HCT116 (cell line): ENCODE measurements at regions not wholly inside any gene's neighbourhood (a gene's known extent, or its start where the extent isn't known, plus 50 kb on each side); places are given as distances from the start of the nearest gene placed in this dataset.

Experiments used
- ATAC-seq: fragments of 200-7000 bp; cut with Tn5 transposase; 2 replicates; pipeline ENCODE4 v1.9.1; 2020; ENCODE audit warnings: mild to moderate bottlenecking, moderate library complexity
- BruUV-seq: library from RNA; stranded (reverse); fragments of 400-500 nt; replicated peaks from 2 replicates; lab custom pipeline; 2021; lab: Mats Ljungman, UMichigan
- CTCF ChIA-PET: fragments of 300-600 bp; sonication (Branson Sonifier 250); formaldehyde crosslinking; loops from one replicate; lab custom pipeline; 2021; ENCODE audit warnings: antibody characterized with exemption; lab: Charles Lee
- POLR2A ChIA-PET: fragments of 300-600, 350-600 bp; sonication (Branson Sonifier 250); formaldehyde crosslinking; loops from one replicate; lab custom pipeline; 2021; ENCODE audit warnings: antibody characterized with exemption; lab: Charles Lee
- RAD21 ChIA-PET, 2 experiments: fragments of 300-600 bp; sonication (Branson Sonifier 250); formaldehyde crosslinking; loops; one replicate each; lab custom pipeline; 2023; ENCODE audit warnings: low total read pairs in 2 of 2; ENCODE audit not compliant: uncharacterized antibody in 2 of 2, unreplicated experiment in 2 of 2, low non-redundant PET in 1 of 2; lab: Charles Lee
- DNase-seq: peaks from one replicate; pipeline ENCODE4 v3.0.0-alpha.2; 2010; ENCODE audit warnings: low read depth, low spot score
- H2AFZ ChIP-seq: fragments of 200-600 bp; shearing (Covaris generic), sonication (generic); 2 replicates; pipeline ENCODE4 v1.6.1; 2017; ENCODE audit warnings: low read depth, mixed run types, mixed read lengths, antibody characterized with exemption, low read length; ENCODE audit not compliant: poor library complexity, severe bottlenecking
- H3K27ac ChIP-seq: 2 replicates; pipeline ENCODE4 v1.5.1; 2012; ENCODE audit warnings: low read depth, low read length
- H3K27me3 ChIP-seq: fragments of 200-600 bp; sonication (generic); 2 replicates; pipeline ENCODE4 v1.6.1; 2016; ENCODE audit warnings: mixed run types, low read length, mixed read lengths; ENCODE audit not compliant: insufficient read depth
- H3K36me3 ChIP-seq, 2 experiments: fragments of 200-500 bp in 1 of 2; fragments of 200-600 bp in 1 of 2; sonication (Bioruptor generic) in 1 of 2; sonication (generic) in 1 of 2; 2 replicates each; pipeline versions ENCODE4 v1.5.1 to v1.6.1; 2014 to 2016; ENCODE audit warnings: low read length in 2 of 2, inconsistent platforms in 1 of 2, mixed read lengths in 1 of 2, mixed run types in 1 of 2; ENCODE audit not compliant: insufficient read depth in 2 of 2, control insufficient read depth in 1 of 2
- H3K4me1 ChIP-seq, 2 experiments: fragments of 200-600 bp in 1 of 2; sonication (generic) in 1 of 2; 2 replicates each; pipeline versions ENCODE4 v1.5.1 to v1.6.1; 2012 to 2017; ENCODE audit warnings: low read length in 2 of 2, inconsistent platforms in 1 of 2, mild to moderate bottlenecking in 1 of 2, mixed read lengths in 1 of 2, mixed run types in 1 of 2, moderate library complexity in 1 of 2; ENCODE audit not compliant: insufficient read depth in 2 of 2, control insufficient read depth in 1 of 2
- H3K4me2 ChIP-seq: fragments of 200-600 bp; sonication (generic); 2 replicates; pipeline ENCODE4 v1.6.1; 2017; ENCODE audit warnings: mixed run types, low read length, mixed read lengths
- H3K4me3 ChIP-seq, 2 experiments: fragments of 200-600 bp in 1 of 2; sonication (generic) in 1 of 2; replicated peaks in 1 of 2; 2 replicates each; pipeline ENCODE4 v1.5.1; 2011 to 2016; ENCODE audit warnings: low read length in 2 of 2, control low read depth in 1 of 2, low read depth in 1 of 2, mild to moderate bottlenecking in 1 of 2, mixed read lengths in 1 of 2, mixed run types in 1 of 2
- H3K79me2 ChIP-seq: fragments of 200-600 bp; sonication (generic); 2 replicates; pipeline ENCODE4 v1.6.1; 2017; ENCODE audit warnings: mild to moderate bottlenecking, mixed run types, low read length, moderate library complexity, mixed read lengths; ENCODE audit not compliant: insufficient read depth
- H3K9ac ChIP-seq: fragments of 200-600 bp; sonication (generic); 2 replicates; pipeline ENCODE4 v1.6.1; 2016; ENCODE audit warnings: low read length, mixed read lengths
- H3K9me2 ChIP-seq: fragments of 200-600 bp; sonication (generic), shearing (Covaris generic); 2 replicates; pipeline ENCODE4 v1.6.1; 2017; ENCODE audit warnings: mixed run types, mild to moderate bottlenecking, moderate library complexity; ENCODE audit not compliant: insufficient read depth
- H3K9me3 ChIP-seq, 2 experiments: fragments of 200-500 bp in 1 of 2; fragments of 200-600 bp in 1 of 2; sonication (Bioruptor generic) in 1 of 2; sonication (generic) in 1 of 2; 2 replicates each; pipeline ENCODE4 v1.6.1; 2014 to 2017; ENCODE audit warnings: low read length in 2 of 2, mixed read lengths in 2 of 2, inconsistent platforms in 1 of 2, low read depth in 1 of 2, mild to moderate bottlenecking in 1 of 2, mixed run types in 1 of 2, moderate library complexity in 1 of 2; ENCODE audit not compliant: control insufficient read depth in 1 of 2, insufficient read depth in 1 of 2
- H4K20me1 ChIP-seq: fragments of 200-600 bp; sonication (generic), shearing (Covaris generic); 2 replicates; pipeline ENCODE4 v1.6.1; 2017; ENCODE audit warnings: mixed run types, mild to moderate bottlenecking, moderate library complexity; ENCODE audit not compliant: insufficient read depth
- CBX3 ChIP-seq: IDR thresholded peaks from 2 replicates; pipeline ENCODE4 v1.6.1; 2012; ENCODE audit warnings: low read depth
- CEBPB ChIP-seq: IDR thresholded peaks from 2 replicates; pipeline ENCODE4 v1.6.1; 2012; ENCODE audit warnings: low read depth
- ELF1 ChIP-seq: IDR thresholded peaks from 2 replicates; pipeline ENCODE4 v1.6.1; 2012; ENCODE audit warnings: low read depth, borderline replicate concordance
- EZH2phosphoT487 ChIP-seq: fragments of 200-600 bp; IDR thresholded peaks from 2 replicates; pipeline ENCODE4 v1.6.1; 2018; ENCODE audit warnings: antibody characterized with exemption, borderline replicate concordance
- JUND ChIP-seq: IDR thresholded peaks from 2 replicates; pipeline ENCODE4 v1.6.1; 2012
- POLR2A ChIP-seq: IDR thresholded peaks from 2 replicates; pipeline ENCODE4 v1.7.0; 2011; ENCODE audit warnings: borderline replicate concordance; ENCODE audit not compliant: insufficient read depth, insufficient read length; ENCODE audit errors: extremely low read depth
- REST ChIP-seq: IDR thresholded peaks from 2 replicates; pipeline ENCODE4 v1.6.1; 2012; ENCODE audit warnings: low read depth
- ZBTB33 ChIP-seq: IDR thresholded peaks from 2 replicates; pipeline ENCODE4 v1.6.1; 2011; ENCODE audit warnings: mild to moderate bottlenecking, low read length, moderate library complexity; ENCODE audit not compliant: insufficient replicate concordance; ENCODE audit errors: extremely low read depth
- ZNF274 ChIP-seq: fragments of 200-500 bp; sonication (Bioruptor generic); IDR thresholded peaks from 2 replicates; pipeline ENCODE4 v1.6.1; 2014; ENCODE audit warnings: mild to moderate bottlenecking, low read depth, low read length, inconsistent platforms
- intact Hi-C: fragments of 100-400 bp; cut with micrococcal nuclease; formaldehyde crosslinking; loops from 2 replicates; pipeline ENCODE4 v1.10.0; 2022

DNA sequence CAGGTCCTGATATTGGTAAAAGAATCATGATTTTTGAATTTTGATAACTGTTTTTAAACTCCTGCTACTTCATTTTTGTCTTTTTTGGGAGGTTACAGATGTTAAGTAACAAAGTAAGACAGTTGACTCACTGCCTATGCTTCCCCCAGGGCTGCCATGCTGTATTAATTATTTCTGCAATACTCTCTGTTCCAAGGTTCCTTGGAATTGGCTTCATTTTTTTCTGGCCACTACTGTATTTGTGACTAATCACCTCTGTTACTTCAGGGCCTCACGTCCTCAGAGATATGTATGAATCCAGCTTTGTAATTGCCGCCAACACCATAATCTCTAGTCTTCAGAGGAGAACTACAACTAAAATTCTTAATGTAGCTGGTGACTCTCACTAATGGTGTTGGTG lies 1729.3 kb downstream of the C4orf33 start:
- Histone ChIP-seq H3K79me2 (no peaks in the 10 kb centered on the region), H3K9me3 (no peaks in the 10 kb centered on the region), H3K27ac (no peak overlapping the region), H3K4me2 (no peak overlapping the region), H4K20me1 (no peaks in the 10 kb centered on the region), H2AFZ (no peak overlapping the region), H3K4me3 (no peak overlapping the region), H3K9ac (no peak overlapping the region), H3K27me3 (no peaks in the 10 kb centered on the region)
- intact Hi-C loops = no loop called here
- no peak for ATAC-seq
- RAD21 ChIA-PET = no interaction called here
- no TSS peak for BruUV-seq
- POLR2A ChIA-PET = no interaction called here
- TF ChIP-seq ELF1 (no peak), CBX3 (no peak), REST (no peak), ZNF274 (no peak), POLR2A (no peak), ZBTB33 (no peak), EZH2phosphoT487 (no peak), CEBPB (no peak), JUND (no peak)
- TF ChIP-seq, all 23 proteins: peak for 0
- no peaks in the 10 kb centered on the region; the same call in 1 of the 2 replicates for H3K9me2 ChIP-seq
- DNase-seq = no peak
- CTCF ChIA-PET = interaction anchor here (1.8 kb wide), 1 partner anchor 16 kb away, joined by 4 read pairs; no protein-coding TSS in a partner anchor
- H3K4me1 ChIP-seq = no peaks in the 10 kb centered on the region
- no peaks in the 10 kb centered on the region for H3K36me3 ChIP-seq
